IPS-18a (cell line): ENCODE measurements at regions not wholly inside any gene's neighbourhood (a gene's known extent, or its start where the extent isn't known, plus 50 kb on each side); places are given as distances from the start of the nearest gene placed in this dataset.

Experiments used
- H3K27ac ChIP-seq: one replicate; pipeline ENCODE4 v1.5.1; 2013; ENCODE audit warnings: low read length
- H3K27me3 ChIP-seq: one replicate; pipeline ENCODE4 v1.6.1; 2013; ENCODE audit warnings: mild to moderate bottlenecking, low read length; ENCODE audit not compliant: control insufficient read depth, insufficient read depth
- H3K36me3 ChIP-seq: one replicate; pipeline ENCODE4 v1.6.1; 2013; ENCODE audit warnings: low read depth, low read length; ENCODE audit not compliant: control insufficient read depth
- H3K4me1 ChIP-seq: one replicate; pipeline ENCODE4 v1.6.1; 2013; ENCODE audit warnings: low read depth, low read length; ENCODE audit not compliant: control insufficient read depth
- H3K4me3 ChIP-seq: one replicate; pipeline ENCODE4 v1.5.1; 2013; ENCODE audit warnings: low read length
- H3K9ac ChIP-seq: one replicate; pipeline ENCODE4 v1.6.1; 2013; ENCODE audit warnings: mild to moderate bottlenecking, low read length, moderate library complexity
- H3K9me3 ChIP-seq: one replicate; pipeline ENCODE4 v1.6.1; 2013; ENCODE audit warnings: low read depth, low read length; ENCODE audit not compliant: control insufficient read depth

- H3K27ac ChIP-seq, result no peak overlapping the region
- H3K9me3 ChIP-seq, result no peaks in the 10 kb centered on the region
- H3K4me1 ChIP-seq, result no peaks in the 10 kb centered on the region
- no peak overlapping the region for H3K9ac ChIP-seq
- H3K4me3 ChIP-seq, result no peak overlapping the region
- no peaks in the 10 kb centered on the region for H3K27me3 ChIP-seq
- no peaks in the 10 kb centered on the region for H3K36me3 ChIP-seq
Observed at GRCh38 chr2:8533923-8534322, 147.9 kb upstream of the ID2 start.

DNA sequence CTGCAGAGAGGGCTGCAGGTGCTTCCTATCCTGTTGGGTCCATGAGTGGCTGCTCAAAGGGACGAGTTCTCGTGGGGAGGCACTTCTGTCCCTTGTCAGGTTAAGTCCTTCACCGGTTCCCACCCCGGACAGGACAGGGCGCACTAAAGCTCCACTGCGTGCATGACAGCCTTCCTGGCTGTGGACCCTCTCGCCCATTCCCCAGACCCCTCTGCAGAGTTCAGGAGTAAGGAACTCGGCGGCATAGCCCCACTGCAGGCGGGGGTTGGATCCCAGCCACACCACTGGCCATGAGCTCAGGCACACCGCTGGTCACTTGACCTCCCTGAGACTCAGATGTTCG lies 147.5 kb upstream of the ID2 start:
- no peak overlapping the region for H3K9ac ChIP-seq
- H3K27ac ChIP-seq, result no peak overlapping the region
- H3K4me3 ChIP-seq, result no peak overlapping the region

DNA sequence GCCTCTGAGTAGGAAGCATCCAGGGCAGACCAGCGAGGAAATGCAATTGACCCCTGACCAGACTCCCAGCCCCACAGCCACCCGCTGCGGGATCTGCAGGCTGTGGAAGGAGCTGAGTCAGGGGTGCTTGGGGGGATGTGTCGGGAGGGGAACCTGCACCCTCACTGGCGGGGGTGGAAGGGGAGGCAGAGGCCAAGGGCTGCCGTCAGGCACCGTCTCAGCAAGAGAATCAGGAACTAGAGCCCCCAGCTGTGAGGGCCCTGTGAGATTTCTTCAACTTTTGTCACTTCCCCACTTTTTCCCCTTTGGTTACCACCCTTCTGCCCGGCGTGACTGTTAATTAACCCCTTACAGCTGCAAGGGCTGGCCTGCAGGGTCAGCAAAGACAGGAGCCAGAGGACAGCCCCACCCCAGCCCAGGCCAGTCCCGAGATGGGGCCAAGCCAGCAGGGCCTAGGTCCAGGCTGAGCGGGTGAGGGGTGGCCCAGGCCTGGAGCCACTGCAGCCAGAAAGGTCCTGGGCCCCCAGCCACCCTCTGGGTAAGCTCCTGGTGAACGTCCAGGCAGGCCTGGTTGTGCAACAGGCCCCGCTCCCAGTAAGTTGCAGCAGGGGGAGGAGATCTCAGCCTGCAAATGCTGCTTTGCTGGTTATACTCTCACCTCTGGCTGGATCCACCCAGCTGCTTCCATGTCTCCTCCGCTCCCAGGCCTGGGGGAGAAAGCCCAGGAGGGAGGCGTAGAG lies 147.0 kb upstream of the ID2 start:
- Histone ChIP-seq H3K4me1 (no peaks in the 10 kb centered on the region), H3K36me3 (no peaks in the 10 kb centered on the region), H3K27me3 (no peaks in the 10 kb centered on the region), H3K9me3 (no peaks in the 10 kb centered on the region), H3K4me3 (no peak overlapping the region), H3K27ac (no peak overlapping the region), H3K9ac (no peak overlapping the region)

More for the DNA sequence above, 147.5 kb upstream of the ID2 start:
- Histone ChIP-seq H3K36me3 (no peaks in the 10 kb centered on the region), H3K27me3 (no peaks in the 10 kb centered on the region), H3K4me1 (no peaks in the 10 kb centered on the region), H3K9me3 (no peaks in the 10 kb centered on the region)

GRCh38 chr2:8535469-8535795 lies 146.4 kb upstream of the ID2 start:
- no peaks in the 10 kb centered on the region for H3K27me3 ChIP-seq
- H3K9ac ChIP-seq, result no peak overlapping the region
- H3K27ac ChIP-seq, result no peak overlapping the region
- no peaks in the 10 kb centered on the region for H3K9me3 ChIP-seq
- no peaks in the 10 kb centered on the region for H3K4me1 ChIP-seq
- no peak overlapping the region for H3K4me3 ChIP-seq
- no peaks in the 10 kb centered on the region for H3K36me3 ChIP-seq

DNA sequence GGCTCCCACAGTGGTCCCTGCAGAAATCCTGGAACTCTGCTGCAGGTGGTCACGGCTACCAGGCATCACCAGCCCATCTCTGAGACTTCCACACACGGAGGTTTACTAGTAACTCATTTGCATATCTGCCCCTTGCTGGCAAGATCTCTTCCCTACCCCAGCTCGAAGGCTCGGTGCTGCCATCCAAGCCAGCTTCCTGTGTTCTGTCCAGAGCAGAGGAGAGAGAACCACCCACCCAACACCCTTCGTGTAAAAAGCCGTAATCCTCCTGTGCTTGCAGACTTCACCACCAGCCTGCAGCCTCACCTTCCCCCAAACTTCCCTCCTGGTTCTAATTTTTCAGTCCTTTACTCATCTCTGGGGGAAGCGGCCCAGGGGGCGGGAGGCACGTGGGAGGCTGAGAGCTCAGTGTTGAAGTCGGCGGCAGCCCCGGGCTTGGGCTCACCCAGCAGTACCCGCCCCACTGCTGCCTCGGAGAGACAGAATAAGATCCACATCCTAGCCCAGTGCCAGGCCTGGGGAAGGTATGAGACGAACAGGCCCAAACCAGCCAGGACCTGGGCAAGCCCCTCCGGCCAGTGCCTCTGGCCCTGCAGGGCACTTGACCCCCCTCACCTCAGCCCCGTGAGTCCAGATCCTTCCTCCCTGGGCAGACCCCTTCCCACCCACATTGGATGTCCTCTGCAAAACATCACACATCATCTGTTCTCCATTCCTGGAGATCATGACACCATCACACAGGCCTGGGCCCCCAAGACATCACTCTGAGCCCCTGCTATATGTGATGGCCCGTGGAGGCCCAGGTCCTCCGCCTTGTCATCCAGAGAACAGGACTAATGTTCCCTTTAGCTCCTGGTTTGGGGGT lies 145.8 kb upstream of the ID2 start:
- Histone ChIP-seq H3K4me1 (no peaks in the 10 kb centered on the region), H3K9me3 (no peaks in the 10 kb centered on the region), H3K9ac (no peak overlapping the region), H3K4me3 (no peak overlapping the region), H3K27me3 (no peaks in the 10 kb centered on the region), H3K36me3 (no peaks in the 10 kb centered on the region), H3K27ac (no peak overlapping the region)

DNA sequence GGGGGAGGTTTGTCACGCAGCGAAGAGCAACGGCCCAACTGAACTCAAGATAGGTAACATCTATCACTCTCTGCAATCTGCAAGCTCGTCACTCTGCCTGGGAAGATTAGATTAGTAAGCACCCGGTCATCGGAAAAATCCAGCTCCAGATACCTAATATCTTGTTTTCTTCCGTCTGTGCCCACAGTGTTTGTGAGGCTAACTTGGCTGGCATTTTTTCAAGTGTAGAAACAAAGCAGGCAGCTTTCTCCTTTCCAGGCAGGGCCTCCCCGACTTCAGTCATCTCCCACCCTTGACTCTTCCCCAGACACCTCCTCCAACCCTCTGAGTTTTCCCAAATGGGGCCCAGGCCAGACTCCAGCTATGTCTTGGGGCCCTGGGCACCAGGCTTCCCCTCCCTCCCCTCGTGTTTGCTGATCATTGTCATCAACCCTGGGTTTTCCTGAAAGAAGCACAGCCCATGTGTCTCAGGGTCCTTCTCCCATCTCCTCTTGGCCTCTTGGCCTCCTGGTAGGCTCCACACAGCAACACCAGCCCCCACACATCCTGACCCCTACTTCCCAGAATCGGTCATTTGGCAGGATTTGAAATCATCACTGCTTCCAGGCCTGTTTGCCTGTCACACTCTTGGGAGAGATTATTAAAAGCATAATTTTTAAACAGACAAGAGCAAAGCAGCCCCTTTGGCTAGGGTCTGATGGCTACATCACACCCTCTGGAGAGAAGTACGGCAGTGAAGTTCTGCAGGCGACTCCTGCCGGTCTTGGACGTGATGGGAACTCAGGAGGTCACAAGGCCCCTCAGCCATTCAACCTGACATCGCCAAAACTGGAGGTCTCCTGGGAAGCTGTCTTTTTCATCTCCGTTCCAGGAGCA lies 144.9 kb upstream of the ID2 start:
- Histone ChIP-seq H3K4me1 (no peaks in the 10 kb centered on the region), H3K27me3 (no peaks in the 10 kb centered on the region), H3K4me3 (no peak overlapping the region), H3K9me3 (no peaks in the 10 kb centered on the region), H3K9ac (no peak overlapping the region), H3K36me3 (no peaks in the 10 kb centered on the region), H3K27ac (no peak overlapping the region)

- Histone ChIP-seq H3K4me1 (no peaks in the 10 kb centered on the region), H3K27ac (no peak overlapping the region), H3K9ac (no peak overlapping the region), H3K4me3 (no peak overlapping the region), H3K27me3 (no peaks in the 10 kb centered on the region), H3K9me3 (no peaks in the 10 kb centered on the region), H3K36me3 (no peaks in the 10 kb centered on the region)
Observed at GRCh38 chr2:8537562-8538155, 144.2 kb upstream of the ID2 start.

DNA sequence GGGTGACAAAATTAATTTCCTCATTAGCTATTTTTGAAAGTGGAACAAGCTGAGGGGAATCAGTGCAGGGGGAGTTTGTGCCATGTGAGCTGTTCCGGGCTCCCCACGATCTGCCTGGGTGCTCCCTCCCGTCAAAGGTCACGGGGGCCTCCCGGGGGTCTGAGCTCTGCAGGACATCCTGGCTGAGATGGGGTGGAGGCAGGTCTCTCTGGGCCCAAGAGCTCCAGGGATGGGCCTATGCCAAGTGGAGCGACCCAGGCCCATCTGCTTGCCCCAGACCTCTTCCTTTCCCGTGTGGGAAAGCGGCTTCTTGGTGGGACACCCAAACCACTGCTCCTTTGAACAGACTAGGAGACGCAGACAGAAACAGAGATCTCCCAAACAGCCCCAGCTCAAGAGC lies 143.3 kb upstream of the ID2 start:
- Histone ChIP-seq H3K27me3 (no peaks in the 10 kb centered on the region), H3K9me3 (no peaks in the 10 kb centered on the region), H3K4me1 (no peaks in the 10 kb centered on the region), H3K4me3 (no peak overlapping the region), H3K36me3 (no peaks in the 10 kb centered on the region), H3K27ac (no peak overlapping the region), H3K9ac (no peak overlapping the region)

GRCh38 chr2:8538931-8539621 lies 142.8 kb upstream of the ID2 start:
- Histone ChIP-seq H3K9ac (no peak overlapping the region), H3K27ac (no peak overlapping the region), H3K9me3 (no peaks in the 10 kb centered on the region), H3K4me1 (no peaks in the 10 kb centered on the region), H3K27me3 (no peaks in the 10 kb centered on the region), H3K36me3 (no peaks in the 10 kb centered on the region), H3K4me3 (no peak overlapping the region)

DNA sequence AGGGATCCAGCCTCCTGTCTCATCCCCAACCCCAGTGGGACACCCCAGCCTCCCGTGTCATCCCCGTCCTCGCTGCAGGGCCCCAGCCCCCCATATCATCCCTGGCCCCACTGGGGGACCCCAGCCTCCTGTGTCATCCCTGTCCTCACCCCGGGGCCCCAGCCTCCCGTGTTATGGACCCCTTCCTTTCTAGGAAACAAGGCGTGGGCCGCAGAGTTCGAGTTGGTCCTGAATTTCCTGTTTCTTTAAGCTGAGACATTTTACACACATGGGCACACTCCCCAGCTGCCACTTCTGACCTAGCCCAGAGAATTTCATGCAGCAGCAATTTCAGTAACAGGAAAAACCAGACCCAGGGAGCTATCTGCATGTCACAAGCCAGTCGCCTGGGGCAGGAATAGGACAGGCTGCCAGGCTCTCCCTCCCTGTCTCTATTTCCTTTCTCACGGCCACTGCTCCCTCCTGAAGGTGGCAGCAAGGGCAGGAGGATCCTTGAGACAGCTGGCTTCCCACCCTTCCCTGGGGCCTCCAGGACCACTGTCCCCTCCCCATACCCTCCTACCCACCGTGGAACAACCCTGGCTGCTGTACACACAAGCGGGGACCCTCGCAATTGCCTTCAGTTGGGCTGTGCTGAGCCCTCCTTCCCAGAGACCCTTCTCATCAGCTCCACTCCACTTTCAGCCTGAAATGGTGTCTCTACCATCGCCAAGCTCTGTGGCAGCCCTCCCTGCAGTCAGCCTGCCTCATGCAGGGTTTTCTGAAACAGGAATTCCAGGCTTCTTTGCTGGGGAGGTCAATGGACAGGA lies 141.9 kb upstream of the ID2 start:
- H3K27me3 ChIP-seq, result no peaks in the 10 kb centered on the region
- H3K36me3 ChIP-seq, result no peaks in the 10 kb centered on the region
- H3K27ac ChIP-seq, result no peak overlapping the region
- no peaks in the 10 kb centered on the region for H3K4me1 ChIP-seq
- no peaks in the 10 kb centered on the region for H3K9me3 ChIP-seq
- H3K4me3 ChIP-seq, result no peak overlapping the region
- no peak overlapping the region for H3K9ac ChIP-seq
